ENCODE measurements at regions not wholly inside any gene's neighbourhood (a gene's known extent, or its start where the extent isn't known, plus 50 kb on each side); places are given as distances from the start of the nearest gene placed in this dataset.

DNA sequence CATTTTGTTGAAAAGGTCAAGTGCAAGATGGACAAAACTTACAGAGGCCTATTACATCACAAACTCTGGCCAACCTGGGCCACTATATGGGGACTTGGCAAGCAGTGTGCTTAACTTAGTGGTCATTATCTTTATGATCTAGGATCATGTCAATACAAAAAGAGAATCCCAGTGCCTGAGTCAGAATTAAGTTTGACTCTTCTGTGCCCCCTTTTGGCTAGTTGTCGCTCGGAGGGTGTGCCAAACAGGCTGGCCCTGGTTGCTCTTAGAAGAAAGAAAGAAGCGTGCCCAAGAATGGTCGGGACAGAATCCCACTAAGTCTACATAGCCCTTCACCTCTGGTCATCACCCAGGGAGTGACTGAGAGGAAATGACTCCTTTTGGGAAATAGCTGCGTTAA, 100.1 kb downstream of the EIF4E start:
- TF ChIP-seq, protein P1, sequence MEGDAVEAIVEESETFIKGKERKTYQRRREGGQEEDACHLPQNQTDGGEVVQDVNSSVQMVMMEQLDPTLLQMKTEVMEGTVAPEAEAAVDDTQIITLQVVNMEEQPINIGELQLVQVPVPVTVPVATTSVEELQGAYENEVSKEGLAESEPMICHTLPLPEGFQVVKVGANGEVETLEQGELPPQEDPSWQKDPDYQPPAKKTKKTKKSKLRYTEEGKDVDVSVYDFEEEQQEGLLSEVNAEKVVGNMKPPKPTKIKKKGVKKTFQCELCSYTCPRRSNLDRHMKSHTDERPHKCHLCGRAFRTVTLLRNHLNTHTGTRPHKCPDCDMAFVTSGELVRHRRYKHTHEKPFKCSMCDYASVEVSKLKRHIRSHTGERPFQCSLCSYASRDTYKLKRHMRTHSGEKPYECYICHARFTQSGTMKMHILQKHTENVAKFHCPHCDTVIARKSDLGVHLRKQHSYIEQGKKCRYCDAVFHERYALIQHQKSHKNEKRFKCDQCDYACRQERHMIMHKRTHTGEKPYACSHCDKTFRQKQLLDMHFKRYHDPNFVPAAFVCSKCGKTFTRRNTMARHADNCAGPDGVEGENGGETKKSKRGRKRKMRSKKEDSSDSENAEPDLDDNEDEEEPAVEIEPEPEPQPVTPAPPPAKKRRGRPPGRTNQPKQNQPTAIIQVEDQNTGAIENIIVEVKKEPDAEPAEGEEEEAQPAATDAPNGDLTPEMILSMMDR (optimal IDR thresholded peaks at IDR 0.05 in 1 of 3, IDR thresholded peaks at IDR 0.05 in 1 of 3, conservative IDR thresholded peaks at IDR 0.05 in 1 of 3; ENCODE audit: extremely low read depth in 1 of 3, insufficient read depth in 2 of 3, low read length in 3 of 3), result peak in 2 of 3 experiments; percentile 28 to 49
- no peak for TF ChIP-seq EZH2 (IDR thresholded peaks at IDR 0.05; ENCODE audit: low read length)
- DNase-seq (ENCODE audit: low read depth, low spot score) (no peak), FAIRE-seq (peak; percentile 20)
- H3K4me3 ChIP-seq (ENCODE audit: control insufficient read depth in 2 of 3, extremely low read depth in 1 of 3, insufficient read depth in 2 of 3, low read depth in 1 of 3, low read length in 3 of 3), result no peak overlapping the region
- no peak overlapping the region for H3K4me2 ChIP-seq (ENCODE audit: control insufficient read depth, extremely low read depth, insufficient read depth, low read depth, low read length)
- no peaks in the 10 kb centered on the region for H3K36me3 ChIP-seq (ENCODE audit: control insufficient read depth in 2 of 2, extremely low read depth in 1 of 2, insufficient read depth in 2 of 2, low read length in 2 of 2)
- H3K79me2 ChIP-seq (ENCODE audit: control insufficient read depth, insufficient read depth, low read length), result no peaks in the 10 kb centered on the region
- no peaks in the 10 kb centered on the region for H3K27me3 ChIP-seq (ENCODE audit: control insufficient read depth, extremely low read depth, insufficient read depth, low read length)
- no peaks in the 10 kb centered on the region for H3K9me3 ChIP-seq (ENCODE audit: control insufficient read depth, low read depth, low read length)
- dilution Hi-C loops (cut with MboI; ENCODE audit: extremely low pct_ligation_motif_present, low sequenced_read_pairs), result no loop called here
- no peak overlapping the region for H2AFZ ChIP-seq (ENCODE audit: control insufficient read depth, low read length)
- H3K4me1 ChIP-seq (ENCODE audit: control insufficient read depth, extremely low read depth, insufficient read depth, low read length), result no peaks in the 10 kb centered on the region
- no peak overlapping the region for H3K9ac ChIP-seq (ENCODE audit: control insufficient read depth, extremely low read depth, insufficient read depth, low read length)
- no peak overlapping the region for H3K27ac ChIP-seq (ENCODE audit: control insufficient read depth, insufficient read depth, low read length)
- H3K9me1 ChIP-seq (ENCODE audit: control insufficient read depth, extremely low read depth, insufficient read depth, low read length), result no peaks in the 10 kb centered on the region
- no peaks in the 10 kb centered on the region for H4K20me1 ChIP-seq (ENCODE audit: control insufficient read depth, extremely low read depth, insufficient read depth, low read length)

DNA sequence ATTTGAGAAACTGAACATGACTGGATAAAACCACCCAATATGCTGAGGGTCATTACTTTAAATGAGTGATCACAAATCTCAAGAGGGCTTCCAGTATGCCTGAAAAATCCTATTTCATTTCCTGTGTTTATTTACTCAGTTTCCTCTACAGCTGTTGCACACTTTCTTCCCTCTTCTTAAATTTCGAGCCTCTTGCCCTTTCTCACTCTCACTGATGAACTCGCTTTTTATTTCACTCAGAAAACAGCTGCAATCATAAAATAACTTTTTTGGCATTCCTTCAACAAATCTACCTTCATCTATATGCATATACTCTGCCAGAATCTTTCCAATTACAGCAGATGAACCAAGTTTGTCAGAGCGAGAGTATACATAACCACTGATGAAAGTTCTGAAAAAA, 101.3 kb downstream of the EIF4E start:
- H3K4me2 ChIP-seq (ENCODE audit: control insufficient read depth, extremely low read depth, insufficient read depth, low read depth, low read length), result no peak overlapping the region
- no peak for FAIRE-seq
- no peak overlapping the region for H3K27ac ChIP-seq (ENCODE audit: control insufficient read depth, insufficient read depth, low read length)
- H3K9ac ChIP-seq (ENCODE audit: control insufficient read depth, extremely low read depth, insufficient read depth, low read length), result no peak overlapping the region
- H3K9me3 ChIP-seq (ENCODE audit: control insufficient read depth, low read depth, low read length), result no peaks in the 10 kb centered on the region
- no peak overlapping the region for H2AFZ ChIP-seq (ENCODE audit: control insufficient read depth, low read length)
- TF ChIP-seq, protein P1 (optimal IDR thresholded peaks at IDR 0.05 in 1 of 3, IDR thresholded peaks at IDR 0.05 in 1 of 3, conservative IDR thresholded peaks at IDR 0.05 in 1 of 3; ENCODE audit: extremely low read depth in 1 of 3, insufficient read depth in 2 of 3, low read length in 3 of 3), result no peak
- TF ChIP-seq EZH2 (IDR thresholded peaks at IDR 0.05; ENCODE audit: low read length), result no peak
- no peak for DNase-seq (ENCODE audit: low read depth, low spot score)
- no peaks in the 10 kb centered on the region for H3K9me1 ChIP-seq (ENCODE audit: control insufficient read depth, extremely low read depth, insufficient read depth, low read length)
- H3K4me1 ChIP-seq (ENCODE audit: control insufficient read depth, extremely low read depth, insufficient read depth, low read length), result no peaks in the 10 kb centered on the region
- no peak overlapping the region for H3K4me3 ChIP-seq (ENCODE audit: control insufficient read depth in 2 of 3, extremely low read depth in 1 of 3, insufficient read depth in 2 of 3, low read depth in 1 of 3, low read length in 3 of 3)
- no peaks in the 10 kb centered on the region for H3K36me3 ChIP-seq (ENCODE audit: control insufficient read depth in 2 of 2, extremely low read depth in 1 of 2, insufficient read depth in 2 of 2, low read length in 2 of 2)
- dilution Hi-C loops (cut with MboI; ENCODE audit: extremely low pct_ligation_motif_present, low sequenced_read_pairs), result no loop called here
- no peaks in the 10 kb centered on the region for H3K27me3 ChIP-seq (ENCODE audit: control insufficient read depth, extremely low read depth, insufficient read depth, low read length)
- H4K20me1 ChIP-seq (ENCODE audit: control insufficient read depth, extremely low read depth, insufficient read depth, low read length), result no peaks in the 10 kb centered on the region
- no peaks in the 10 kb centered on the region for H3K79me2 ChIP-seq (ENCODE audit: control insufficient read depth, insufficient read depth, low read length)
